WTC11 (cell line): ENCODE measurements at regions not wholly inside any gene's neighbourhood (a gene's known extent, or its start where the extent isn't known, plus 50 kb on each side); places are given as distances from the start of the nearest gene placed in this dataset.

Experiments used
- CREB1 ChIP-seq: sonication (generic); formaldehyde crosslinking; IDR thresholded peaks from 2 replicates; pipeline ENCODE4 v1.8.0; 2023; ENCODE audit warnings: mild to moderate bottlenecking, missing genetic modification reagents
- ELF4 ChIP-seq: sonication (generic); formaldehyde crosslinking; IDR thresholded peaks from 2 replicates; pipeline ENCODE4 v1.8.1; 2022; ENCODE audit warnings: low read depth, mild to moderate bottlenecking, moderate library complexity, missing genetic modification reagents
- JUN ChIP-seq: sonication (generic); formaldehyde crosslinking; IDR thresholded peaks from 2 replicates; pipeline ENCODE4 v1.8.0; 2023; ENCODE audit warnings: mild to moderate bottlenecking, missing genetic modification reagents
- KAT7 ChIP-seq: sonication (generic); formaldehyde crosslinking; IDR thresholded peaks from 2 replicates; pipeline ENCODE4 v1.8.1; 2023; ENCODE audit warnings: missing genetic modification reagents, mild to moderate bottlenecking, borderline replicate concordance
- SOX15 ChIP-seq: fragments of 250-450 bp; sonication (Bioruptor Pico); IDR thresholded peaks from 2 replicates; pipeline ENCODE4 v1.9.0; 2021; ENCODE audit warnings: mild to moderate bottlenecking
- SP1 ChIP-seq: sonication (generic); formaldehyde crosslinking; conservative IDR thresholded peaks from 2 replicates; pipeline ENCODE4 v1.8.1; 2022; ENCODE audit warnings: missing genetic modification reagents
- ZNF281 ChIP-seq: sonication (generic); formaldehyde crosslinking; IDR thresholded peaks from 2 replicates; pipeline ENCODE4 v1.8.0; 2023; ENCODE audit warnings: mild to moderate bottlenecking, missing genetic modification reagents
- ZNF512 ChIP-seq: sonication (generic); formaldehyde crosslinking; IDR thresholded peaks from 2 replicates; pipeline ENCODE4 v1.8.1; 2022; ENCODE audit warnings: missing genetic modification reagents, borderline replicate concordance
- TF ChIP-seq, protein P1 (sequence below): fragments of 200-600 bp; IDR thresholded peaks from 2 replicates; pipeline ENCODE4 v1.8.0; 2022; ENCODE audit warnings: antibody characterized with exemption
- TF ChIP-seq, protein P2 (sequence below): sonication (generic); formaldehyde crosslinking; IDR thresholded peaks from 2 replicates; pipeline ENCODE4 v1.8.1; 2023; ENCODE audit warnings: mild to moderate bottlenecking, missing genetic modification reagents

- TF ChIP-seq KAT7 (CRISPR knock-in tag) (no peak), JUN (CRISPR knock-in tag) (no peak), CREB1 (no peak), SOX15 (CRISPR knock-in tag) (no peak), SP1 (no peak), ZNF512 (CRISPR knock-in tag) (no peak), ELF4 (CRISPR knock-in tag) (no peak), ZNF281 (no peak)
- TF ChIP-seq, protein P1, sequence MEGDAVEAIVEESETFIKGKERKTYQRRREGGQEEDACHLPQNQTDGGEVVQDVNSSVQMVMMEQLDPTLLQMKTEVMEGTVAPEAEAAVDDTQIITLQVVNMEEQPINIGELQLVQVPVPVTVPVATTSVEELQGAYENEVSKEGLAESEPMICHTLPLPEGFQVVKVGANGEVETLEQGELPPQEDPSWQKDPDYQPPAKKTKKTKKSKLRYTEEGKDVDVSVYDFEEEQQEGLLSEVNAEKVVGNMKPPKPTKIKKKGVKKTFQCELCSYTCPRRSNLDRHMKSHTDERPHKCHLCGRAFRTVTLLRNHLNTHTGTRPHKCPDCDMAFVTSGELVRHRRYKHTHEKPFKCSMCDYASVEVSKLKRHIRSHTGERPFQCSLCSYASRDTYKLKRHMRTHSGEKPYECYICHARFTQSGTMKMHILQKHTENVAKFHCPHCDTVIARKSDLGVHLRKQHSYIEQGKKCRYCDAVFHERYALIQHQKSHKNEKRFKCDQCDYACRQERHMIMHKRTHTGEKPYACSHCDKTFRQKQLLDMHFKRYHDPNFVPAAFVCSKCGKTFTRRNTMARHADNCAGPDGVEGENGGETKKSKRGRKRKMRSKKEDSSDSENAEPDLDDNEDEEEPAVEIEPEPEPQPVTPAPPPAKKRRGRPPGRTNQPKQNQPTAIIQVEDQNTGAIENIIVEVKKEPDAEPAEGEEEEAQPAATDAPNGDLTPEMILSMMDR = no peak
- TF ChIP-seq, protein P2, sequence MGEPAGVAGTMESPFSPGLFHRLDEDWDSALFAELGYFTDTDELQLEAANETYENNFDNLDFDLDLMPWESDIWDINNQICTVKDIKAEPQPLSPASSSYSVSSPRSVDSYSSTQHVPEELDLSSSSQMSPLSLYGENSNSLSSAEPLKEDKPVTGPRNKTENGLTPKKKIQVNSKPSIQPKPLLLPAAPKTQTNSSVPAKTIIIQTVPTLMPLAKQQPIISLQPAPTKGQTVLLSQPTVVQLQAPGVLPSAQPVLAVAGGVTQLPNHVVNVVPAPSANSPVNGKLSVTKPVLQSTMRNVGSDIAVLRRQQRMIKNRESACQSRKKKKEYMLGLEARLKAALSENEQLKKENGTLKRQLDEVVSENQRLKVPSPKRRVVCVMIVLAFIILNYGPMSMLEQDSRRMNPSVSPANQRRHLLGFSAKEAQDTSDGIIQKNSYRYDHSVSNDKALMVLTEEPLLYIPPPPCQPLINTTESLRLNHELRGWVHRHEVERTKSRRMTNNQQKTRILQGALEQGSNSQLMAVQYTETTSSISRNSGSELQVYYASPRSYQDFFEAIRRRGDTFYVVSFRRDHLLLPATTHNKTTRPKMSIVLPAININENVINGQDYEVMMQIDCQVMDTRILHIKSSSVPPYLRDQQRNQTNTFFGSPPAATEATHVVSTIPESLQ (CRISPR knock-in tag) = no peak
Observed at GRCh38 chr13:44739539-44739938, 163.4 kb upstream of the TSC22D1 start.
